Endothelial cell of umbilical vein (primary cell): ENCODE measurements at regions not wholly inside any gene's neighbourhood (a gene's known extent, or its start where the extent isn't known, plus 50 kb on each side); places are given as distances from the start of the nearest gene placed in this dataset.

Experiments used
- BruUV-seq: library from RNA; stranded (reverse); fragments of 400-500 nt; replicated peaks from 2 replicates; lab custom pipeline; 2021; lab: Mats Ljungman, UMichigan
- CTCF ChIA-PET: fragments of 300-600, 350-600 bp; sonication (Branson Sonifier 250); formaldehyde crosslinking; loops from one replicate; lab custom pipeline; 2021; ENCODE audit warnings: antibody characterized with exemption, inconsistent platforms; lab: Charles Lee
- POLR2A ChIA-PET: fragments of 300-600, 350-600 bp; sonication (Branson Sonifier 250); formaldehyde crosslinking; loops from one replicate; lab custom pipeline; 2021; ENCODE audit warnings: antibody characterized with exemption, inconsistent platforms; lab: Charles Lee
- DNase-seq: peaks from one replicate; pipeline ENCODE4 v3.0.0-alpha.2; 2011; ENCODE audit warnings: low read depth, low spot score
- FAIRE-seq: peaks from 2 replicates; lab custom pipeline; 2011; peaks lifted over from hg19 to GRCh38; lab: Jason Lieb, UNC
- H2AFZ ChIP-seq: 2 replicates; pipeline ENCODE4 v1.6.0; 2012; ENCODE audit warnings: low read depth, low read length, control low read depth, inconsistent platforms
- H3K27ac ChIP-seq: 2 replicates; pipeline ENCODE4 v1.5.1; 2011; ENCODE audit warnings: low read depth, mild to moderate bottlenecking, control low read depth, low read length, moderate library complexity; ENCODE audit not compliant: insufficient read depth
- H3K27me3 ChIP-seq, 2 experiments: 2 replicates each; pipeline versions ENCODE4 v1.6.0 to v1.6.1; 2011; ENCODE audit warnings: low read length in 2 of 2, mixed read lengths in 1 of 2; ENCODE audit not compliant: control insufficient read depth in 2 of 2, insufficient read depth in 2 of 2
- H3K36me3 ChIP-seq, 2 experiments: 2 replicates in 1 of 2; 3 replicates in 1 of 2; pipeline ENCODE4 v1.5.1; 2011; ENCODE audit warnings: low read length in 2 of 2, mild to moderate bottlenecking in 1 of 2, moderate library complexity in 1 of 2; ENCODE audit not compliant: control insufficient read depth in 2 of 2, insufficient read depth in 2 of 2; ENCODE audit errors: extremely low read depth in 1 of 2
- H3K4me1 ChIP-seq: 3 replicates; pipeline ENCODE4 v1.5.1; 2011; ENCODE audit warnings: mild to moderate bottlenecking, low read length; ENCODE audit not compliant: control insufficient read depth, insufficient read depth; ENCODE audit errors: extremely low read depth
- H3K4me2 ChIP-seq: 2 replicates; pipeline ENCODE4 v1.6.1; 2011; ENCODE audit warnings: low read length, control low read depth, mixed read lengths; ENCODE audit not compliant: insufficient read depth
- H3K4me3 ChIP-seq, 3 experiments: fragments of 200-600 bp in 1 of 3; sonication (generic), shearing (Covaris generic) in 1 of 3; replicated peaks in 1 of 3; 2 replicates each; pipeline ENCODE4 v1.5.1; 2011 to 2016; ENCODE audit warnings: control low read depth in 3 of 3, low read length in 3 of 3, mild to moderate bottlenecking in 2 of 3, inconsistent platforms in 1 of 3, low read depth in 1 of 3, moderate library complexity in 1 of 3; ENCODE audit not compliant: insufficient read depth in 1 of 3
- H3K79me2 ChIP-seq: 2 replicates; pipeline ENCODE4 v1.6.0; 2012; ENCODE audit warnings: low read length, inconsistent platforms; ENCODE audit not compliant: control insufficient read depth, insufficient read depth
- H3K9ac ChIP-seq: replicated peaks from 2 replicates; pipeline ENCODE3; 2011; ENCODE audit warnings: low read length, control low read depth; ENCODE audit not compliant: insufficient read depth; ENCODE audit errors: extremely low read depth
- H3K9me1 ChIP-seq: replicated peaks from 3 replicates; pipeline ENCODE4 v1.6.0; 2011; ENCODE audit warnings: mild to moderate bottlenecking, low read length; ENCODE audit not compliant: control insufficient read depth, insufficient read depth; ENCODE audit errors: extremely low read depth
- H3K9me3 ChIP-seq: replicated peaks from 2 replicates; pipeline ENCODE4 v1.5.1; 2012; ENCODE audit warnings: low read length, inconsistent platforms; ENCODE audit not compliant: control insufficient read depth, insufficient read depth
- H4K20me1 ChIP-seq: replicated peaks from 2 replicates; pipeline ENCODE3; 2011; ENCODE audit warnings: mild to moderate bottlenecking, low read length; ENCODE audit not compliant: control insufficient read depth, insufficient read depth; ENCODE audit errors: extremely low read depth
- EZH2 ChIP-seq: IDR thresholded peaks from 2 replicates; pipeline ENCODE4 v1.6.1; 2012; ENCODE audit warnings: borderline replicate concordance, low read depth, mild to moderate bottlenecking, moderate library complexity, low read length, inconsistent platforms; ENCODE audit not compliant: severe bottlenecking
- FOS ChIP-seq: IDR thresholded peaks from 2 replicates; pipeline ENCODE4 v1.6.1; 2011; ENCODE audit warnings: mild to moderate bottlenecking, low read length, moderate library complexity, borderline replicate concordance; ENCODE audit not compliant: insufficient read depth
- GATA2 ChIP-seq: IDR thresholded peaks from 2 replicates; pipeline ENCODE4 v1.7.0; 2011; ENCODE audit warnings: low read depth, mild to moderate bottlenecking, moderate library complexity, mixed read lengths, low read length; ENCODE audit not compliant: insufficient read length, insufficient read depth
- JUN ChIP-seq: IDR thresholded peaks from 2 replicates; pipeline ENCODE4 v1.6.1; 2011; ENCODE audit warnings: borderline replicate concordance, low read depth; ENCODE audit not compliant: insufficient read length, insufficient read depth
- MAX ChIP-seq: IDR thresholded peaks from 2 replicates; pipeline ENCODE4 v1.6.1; 2011; ENCODE audit not compliant: insufficient read depth, insufficient read length
- MYC ChIP-seq: IDR thresholded peaks from one replicate; pipeline ENCODE4 v1.6.1; 2011; ENCODE audit warnings: mild to moderate bottlenecking, low read depth, low read length
- POLR2A ChIP-seq: IDR thresholded peaks from 2 replicates; pipeline ENCODE4 v1.6.1; 2012; ENCODE audit warnings: low read depth, mild to moderate bottlenecking, control low read depth, low read length
- POLR2AphosphoS5 ChIP-seq: IDR thresholded peaks from 2 replicates; pipeline ENCODE4 v1.6.1; 2012; ENCODE audit warnings: low read depth, mild to moderate bottlenecking, control low read depth, low read length, moderate library complexity; ENCODE audit not compliant: insufficient read depth
- dilution Hi-C: fragments of 300-500 bp; cut with MboI; formaldehyde crosslinking; loops from one replicate; pipeline ENCODE4 v1.15.0; 2019; ENCODE audit warnings: low sequenced_read_pairs; ENCODE audit not compliant: extremely low pct_ligation_motif_present
- intact Hi-C: fragments of 100-400 bp; cut with micrococcal nuclease; formaldehyde crosslinking; loops from one replicate; pipeline ENCODE4 v1.10.0; 2022
- TF ChIP-seq, protein P1 (sequence below), 2 donors: IDR thresholded peaks; 1 replicate in 1 of 2; 2 replicates in 1 of 2; pipeline ENCODE4 v1.5.1; 2011; ENCODE audit warnings: low read length in 2 of 2, mild to moderate bottlenecking in 2 of 2, moderate library complexity in 2 of 2, control low read depth in 1 of 2, inconsistent platforms in 1 of 2, low read depth in 1 of 2; ENCODE audit not compliant: insufficient read depth in 1 of 2; ENCODE audit errors: extremely low read depth in 1 of 2

DNA sequence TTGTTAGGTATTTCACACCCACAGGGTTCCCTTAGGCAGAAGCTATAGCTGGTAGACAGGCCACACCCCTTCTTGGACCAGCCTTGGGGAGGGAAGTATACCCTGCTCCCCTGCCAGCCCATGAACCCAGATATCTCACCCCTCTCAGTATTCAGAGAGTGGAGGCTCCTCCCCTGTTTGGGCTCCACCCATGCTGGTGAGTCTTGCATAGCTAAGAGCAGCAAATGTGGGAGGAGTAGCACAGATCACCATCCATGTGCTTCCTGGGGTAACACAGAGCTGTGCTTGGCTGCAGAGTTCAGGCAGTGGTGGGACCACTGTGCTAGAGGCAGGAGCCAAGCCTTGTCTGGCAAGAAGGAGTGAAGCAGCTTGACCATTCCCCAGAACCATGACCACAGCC lies 427.2 kb downstream of the ZIC1 start:
- FAIRE-seq (no peak), DNase-seq (no peak)
- TF ChIP-seq, protein P1, sequence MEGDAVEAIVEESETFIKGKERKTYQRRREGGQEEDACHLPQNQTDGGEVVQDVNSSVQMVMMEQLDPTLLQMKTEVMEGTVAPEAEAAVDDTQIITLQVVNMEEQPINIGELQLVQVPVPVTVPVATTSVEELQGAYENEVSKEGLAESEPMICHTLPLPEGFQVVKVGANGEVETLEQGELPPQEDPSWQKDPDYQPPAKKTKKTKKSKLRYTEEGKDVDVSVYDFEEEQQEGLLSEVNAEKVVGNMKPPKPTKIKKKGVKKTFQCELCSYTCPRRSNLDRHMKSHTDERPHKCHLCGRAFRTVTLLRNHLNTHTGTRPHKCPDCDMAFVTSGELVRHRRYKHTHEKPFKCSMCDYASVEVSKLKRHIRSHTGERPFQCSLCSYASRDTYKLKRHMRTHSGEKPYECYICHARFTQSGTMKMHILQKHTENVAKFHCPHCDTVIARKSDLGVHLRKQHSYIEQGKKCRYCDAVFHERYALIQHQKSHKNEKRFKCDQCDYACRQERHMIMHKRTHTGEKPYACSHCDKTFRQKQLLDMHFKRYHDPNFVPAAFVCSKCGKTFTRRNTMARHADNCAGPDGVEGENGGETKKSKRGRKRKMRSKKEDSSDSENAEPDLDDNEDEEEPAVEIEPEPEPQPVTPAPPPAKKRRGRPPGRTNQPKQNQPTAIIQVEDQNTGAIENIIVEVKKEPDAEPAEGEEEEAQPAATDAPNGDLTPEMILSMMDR (IDR thresholded peaks at IDR 0.05; ENCODE audit: extremely low read depth in 1 of 2, insufficient read depth in 1 of 2, low read depth in 1 of 2, low read length in 2 of 2), result no peak
- TF ChIP-seq MAX, result no peak
- no peak for TF ChIP-seq JUN
- no peak for TF ChIP-seq EZH2
- no peak for TF ChIP-seq POLR2AphosphoS5
- no peak for TF ChIP-seq POLR2A
- no peak for TF ChIP-seq GATA2
- TF ChIP-seq MYC, result no peak
- no peak for TF ChIP-seq FOS
- Histone ChIP-seq H3K79me2 (no peaks in the 10 kb centered on the region), H3K4me2 (no peak overlapping the region), H2AFZ (no peak overlapping the region), H3K27me3 (no peaks in the 10 kb centered on the region), H3K9ac (no peak overlapping the region), H3K4me3 (no peak overlapping the region), H3K27ac (no peak overlapping the region), H4K20me1 (no peaks in the 10 kb centered on the region), H3K9me3 (no peaks in the 10 kb centered on the region), H3K36me3 (no peaks in the 10 kb centered on the region), H3K4me1 (no peaks in the 10 kb centered on the region), H3K9me1 (no peaks in the 10 kb centered on the region)
- ChIA-PET POLR2A (no interaction called here), CTCF (interaction anchor here (0.6 to 1.9 kb wide), 2 partner anchors 47 to 242 kb away, joined by 3 to 6 read pairs; no protein-coding TSS in a partner anchor)
- dilution Hi-C loops (no loop called here), intact Hi-C loops (no loop called here)
- no TSS peak for BruUV-seq
